HepG2 (cell line): ENCODE measurements at regions not wholly inside any gene's neighbourhood (a gene's known extent, or its start where the extent isn't known, plus 50 kb on each side); places are given as distances from the start of the nearest gene placed in this dataset.

Experiments
- ATAC-seq: fragments of 200-7000 bp; cut with Tn5 transposase; 3 replicates; pipeline ENCODE4 v1.9.1; 2020; ENCODE audit warnings: mild to moderate bottlenecking, moderate library complexity
- BruUV-seq: library from RNA; stranded (reverse); fragments of 400-500 nt; replicated peaks from 2 replicates; lab custom pipeline; 2021; lab: Mats Ljungman, UMichigan
- CTCF ChIA-PET: fragments of 300-600 bp; formaldehyde crosslinking; extraction: SDS; loops from one replicate; lab custom pipeline; 2021; ENCODE audit warnings: low total read pairs, inconsistent platforms, low intra/inter-chr PET ratio; lab: Yijun Ruan, JAX
- POLR2A ChIA-PET: fragments of 350-600 bp; sonication (Branson Sonifier 250); formaldehyde crosslinking; loops from one replicate; lab custom pipeline; 2020; ENCODE audit warnings: antibody characterized with exemption, inconsistent platforms; lab: Yijun Ruan, JAX
- DNase-seq: peaks from one replicate; pipeline ENCODE4 v3.0.0-alpha.2; 2015; ENCODE audit warnings: low spot score
- FAIRE-seq: peaks from 3 replicates; lab custom pipeline; 2011; peaks lifted over from hg19 to GRCh38; lab: Jason Lieb, UNC
- H2AFZ ChIP-seq: one replicate; pipeline ENCODE4 v1.6.1; 2011; ENCODE audit warnings: low read length, inconsistent platforms
- H3K27ac ChIP-seq: fragments of 300-600 bp; 3 replicates; pipeline ENCODE4 v1.8.0; 2011; ENCODE audit warnings: mixed run types, mild to moderate bottlenecking, mixed read lengths, low read length, inconsistent platforms; ENCODE audit not compliant: insufficient read depth; ENCODE audit errors: extremely low read length
- H3K27me3 ChIP-seq, 2 experiments: fragments of 200-600 bp in 1 of 2; 2 replicates in 1 of 2; 3 replicates in 1 of 2; pipeline versions ENCODE4 v1.6.0 to v1.8.0; 2011; ENCODE audit warnings: low read length in 2 of 2, mild to moderate bottlenecking in 2 of 2, moderate library complexity in 2 of 2, inconsistent platforms in 1 of 2; ENCODE audit not compliant: insufficient read depth in 2 of 2, control insufficient read depth in 1 of 2
- H3K36me3 ChIP-seq, 2 experiments: fragments of 200-600 bp in 1 of 2; replicated peaks in 1 of 2; 2 replicates in 1 of 2; 3 replicates in 1 of 2; pipeline versions ENCODE4 v1.5.1 to v1.8.0; 2011; ENCODE audit warnings: low read length in 2 of 2, inconsistent platforms in 1 of 2; ENCODE audit not compliant: insufficient read depth in 2 of 2, control insufficient read depth in 1 of 2
- H3K4me1 ChIP-seq: 2 replicates; pipeline ENCODE4 v1.5.1; 2012; ENCODE audit warnings: low read length, inconsistent platforms; ENCODE audit not compliant: insufficient read depth
- H3K4me2 ChIP-seq: 2 replicates; pipeline ENCODE4 v1.6.0; 2011; ENCODE audit warnings: low read depth, low read length, inconsistent platforms
- H3K4me3 ChIP-seq, 3 experiments: fragments of 200-600 bp in 1 of 3; sonication (generic), shearing (Covaris generic) in 1 of 3; replicated peaks in 1 of 3; 2 replicates each; pipeline ENCODE4 v1.5.1; 2011 to 2016; ENCODE audit warnings: low read length in 3 of 3, inconsistent platforms in 2 of 3, low read depth in 2 of 3, mild to moderate bottlenecking in 2 of 3, control low read depth in 1 of 3, mixed read lengths in 1 of 3; ENCODE audit not compliant: insufficient read depth in 1 of 3
- H3K79me2 ChIP-seq: one replicate; pipeline ENCODE4 v1.6.1; 2011; ENCODE audit warnings: low read length, inconsistent platforms; ENCODE audit not compliant: insufficient read depth
- H3K9ac ChIP-seq: 2 replicates; pipeline ENCODE4 v1.6.0; 2011; ENCODE audit warnings: mild to moderate bottlenecking, low read depth, low read length, inconsistent platforms; ENCODE audit not compliant: insufficient read depth
- H3K9me3 ChIP-seq: 2 replicates; pipeline ENCODE4 v1.5.1; 2012; ENCODE audit warnings: mild to moderate bottlenecking, low read length
- H4K20me1 ChIP-seq: 2 replicates; pipeline ENCODE4 v1.6.0; 2011; ENCODE audit warnings: inconsistent platforms, mild to moderate bottlenecking, low read length, moderate library complexity; ENCODE audit not compliant: insufficient read depth
- CHD2 ChIP-seq: IDR thresholded peaks from 2 replicates; pipeline ENCODE4 v1.6.1; 2011; ENCODE audit warnings: low read depth, low read length, improper control_type of control experiment
- KLF12 ChIP-seq: sonication (generic); formaldehyde crosslinking; IDR thresholded peaks from 2 replicates; pipeline ENCODE4 v1.4.0; 2020; ENCODE audit warnings: missing genetic modification reagents, borderline replicate concordance
- MAF1 ChIP-seq: sonication (generic); formaldehyde crosslinking; IDR thresholded peaks from 2 replicates; pipeline ENCODE4 v1.5.0; 2020; ENCODE audit warnings: missing genetic modification reagents, borderline replicate concordance
- MAFF ChIP-seq: IDR thresholded peaks from 2 replicates; pipeline ENCODE4 v1.6.1; 2011; ENCODE audit warnings: low read depth, low read length, improper control_type of control experiment
- MAFK ChIP-seq, 2 experiments: IDR thresholded peaks in 1 of 2; conservative IDR thresholded peaks in 1 of 2; 2 replicates each; pipeline ENCODE4 v1.6.1; 2011; ENCODE audit warnings: improper control_type of control experiment in 2 of 2, low read length in 2 of 2
- RAD51 ChIP-seq: fragments of 450-650 bp; IDR thresholded peaks from 2 replicates; pipeline ENCODE4 v1.6.1; 2016; ENCODE audit warnings: borderline replicate concordance
- RFX5 ChIP-seq: IDR thresholded peaks from 2 replicates; pipeline ENCODE4 v1.6.1; 2011; ENCODE audit warnings: low read depth, low read length, improper control_type of control experiment
- SIX4 ChIP-seq: sonication (generic); formaldehyde crosslinking; IDR thresholded peaks from 2 replicates; pipeline ENCODE4 v1.4.0; 2020; ENCODE audit warnings: missing genetic modification reagents
- TP53 ChIP-seq: sonication (generic); formaldehyde crosslinking; conservative IDR thresholded peaks from 2 replicates; pipeline ENCODE4 v1.4.0; 2020; ENCODE audit warnings: missing genetic modification reagents
- ZNF746 ChIP-seq: sonication (generic); formaldehyde crosslinking; IDR thresholded peaks from 2 replicates; pipeline ENCODE4 v1.8.0; 2022; ENCODE audit warnings: mild to moderate bottlenecking, missing genetic modification reagents
- WGBS: methylation state at CpG from one replicate; pipeline ENCODE4 v1.1.6; 2017; ENCODE audit warnings: low lambda C conversion rate; 5-methylcytosine and 5-hydroxymethylcytosine counted together
- in situ Hi-C: cut with HindIII; loops from 2 replicates; pipeline ENCODE4 v1.10.0; 2017; ENCODE audit warnings: low pct_unique_long_range_greater_than_20kb; ENCODE audit not compliant: extremely low pct_ligation_motif_present
- intact Hi-C: fragments of 100-400 bp; cut with micrococcal nuclease; formaldehyde crosslinking; loops from one replicate; pipeline ENCODE4 v1.10.0; 2022; ENCODE audit not compliant: unreplicated experiment
- TF ChIP-seq, protein P1 (sequence below): sonication (generic); formaldehyde crosslinking; IDR thresholded peaks from 2 replicates; pipeline ENCODE4 v1.4.0; 2020; ENCODE audit warnings: mild to moderate bottlenecking, missing genetic modification reagents, borderline replicate concordance

DNA sequence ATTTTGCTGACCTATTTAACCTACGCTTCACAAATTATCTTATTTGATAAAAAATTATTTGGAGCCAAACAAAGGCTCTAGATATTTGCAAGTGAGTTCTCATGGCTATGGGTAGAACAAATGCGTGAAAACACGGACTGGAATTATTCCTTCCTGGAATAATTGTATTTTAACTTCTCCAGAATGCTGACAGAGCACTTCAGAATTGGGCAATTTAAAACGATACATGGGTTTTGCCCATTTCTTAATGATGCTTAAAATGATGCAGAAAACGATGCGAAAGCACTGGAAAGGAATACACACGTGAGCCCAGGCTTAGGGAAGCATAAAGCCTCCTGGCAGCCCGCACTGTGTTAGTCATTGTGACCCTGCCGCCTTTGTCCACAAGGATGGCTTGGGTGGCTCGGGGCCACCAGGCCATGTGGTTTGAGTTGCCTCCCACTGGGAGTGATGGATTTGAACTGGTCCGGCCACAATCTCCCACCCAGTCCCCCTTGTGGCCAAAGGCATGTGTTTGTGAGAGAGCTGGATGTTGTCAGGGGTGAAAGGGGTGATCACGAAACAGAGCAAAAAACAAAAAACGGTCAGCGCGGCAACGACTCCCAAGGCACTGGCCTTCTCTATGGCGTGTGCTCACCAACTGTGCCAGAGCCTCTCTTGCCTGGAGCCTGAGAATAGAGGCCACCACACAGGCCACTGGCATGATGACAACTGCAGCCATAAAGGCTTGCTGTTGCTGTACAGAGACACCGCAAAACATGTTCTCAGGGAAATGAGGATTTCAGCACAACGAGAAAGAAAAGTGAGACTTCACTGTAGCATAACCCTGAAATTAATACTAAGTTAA, 234.2 kb upstream of the ADAMTS16 start:
- POLR2A ChIA-PET, result no interaction called here
- TF ChIP-seq SIX4 (no peak), MAFK (conservative IDR thresholded peaks at IDR 0.05 in 1 of 2, IDR thresholded peaks at IDR 0.05 in 1 of 2; ENCODE audit: low read length in 2 of 2) (peak; percentile 33 to 55; a peak in 2 of 4 replicates), MAFF (0 out of 2 replicates have a peak, but pooled peaks have one; percentile 30)
- TF ChIP-seq, all 625 proteins: peak for 2
- FAIRE-seq (no peak), ATAC-seq (peak; percentile 71), DNase-seq (peak; percentile 2)
- no peak overlapping the region for H3K4me2 ChIP-seq
- no peaks in the 10 kb centered on the region for H3K36me3 ChIP-seq
- intact Hi-C loops (no loop called here), in situ Hi-C loops (no loop called here)
- H3K4me3 ChIP-seq, result no peak overlapping the region
- no peaks in the 10 kb centered on the region for H4K20me1 ChIP-seq
- H3K27me3 ChIP-seq, result peaks cover 0 to 8% of the 10 kb centered on the region in 2 experiments; a peak in 2 of 5 replicates
- no peak overlapping the region for H3K27ac ChIP-seq
- BruUV-seq, result no TSS peak
- no peaks in the 10 kb centered on the region for H3K79me2 ChIP-seq
- H3K9me3 ChIP-seq, result no peaks in the 10 kb centered on the region
- CTCF ChIA-PET, result no interaction called here
- H3K9ac ChIP-seq, result no peak overlapping the region
- no peaks in the 10 kb centered on the region for H3K4me1 ChIP-seq
- H2AFZ ChIP-seq, result no peak overlapping the region
- 28% methylated on average over 17 of the region's 19 CpGs for WGBS

DNA sequence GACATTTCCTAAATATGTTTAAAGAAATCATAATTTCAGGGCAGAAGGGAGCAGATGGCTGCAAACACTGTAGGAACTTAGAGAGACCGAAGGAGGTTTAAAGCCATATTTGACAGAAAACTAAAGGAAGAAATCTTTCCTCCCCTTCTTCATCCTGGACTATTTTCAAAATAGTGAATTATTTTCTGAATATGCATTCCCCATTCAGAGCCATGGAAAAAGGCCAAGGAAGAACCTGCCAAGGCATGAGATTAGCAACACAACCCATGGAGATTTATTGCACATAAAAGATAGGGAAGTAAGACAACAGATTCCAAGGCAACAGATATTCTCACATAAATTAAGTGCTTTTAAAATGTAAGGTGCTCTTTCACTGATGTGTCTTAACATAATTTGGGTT, 233.3 kb upstream of the ADAMTS16 start:
- Histone ChIP-seq H3K4me1 (no peaks in the 10 kb centered on the region), H3K4me3 (no peak overlapping the region), H3K4me2 (no peak overlapping the region), H4K20me1 (no peaks in the 10 kb centered on the region), H3K27me3 (peaks cover 0 to 3% of the 10 kb centered on the region in 2 experiments; a peak in 2 of 5 replicates), H2AFZ (no peak overlapping the region), H3K27ac (no peak overlapping the region), H3K9ac (no peak overlapping the region), H3K9me3 (no peaks in the 10 kb centered on the region), H3K79me2 (no peaks in the 10 kb centered on the region), H3K36me3 (no peaks in the 10 kb centered on the region)
- no peak for TF ChIP-seq RFX5
- no peak for TF ChIP-seq MAF1
- no peak for TF ChIP-seq RAD51
- no peak for TF ChIP-seq ZNF746
- TF ChIP-seq TP53 (CRISPR knock-in tag), result no peak
- TF ChIP-seq CHD2, result no peak
- TF ChIP-seq, protein P1, sequence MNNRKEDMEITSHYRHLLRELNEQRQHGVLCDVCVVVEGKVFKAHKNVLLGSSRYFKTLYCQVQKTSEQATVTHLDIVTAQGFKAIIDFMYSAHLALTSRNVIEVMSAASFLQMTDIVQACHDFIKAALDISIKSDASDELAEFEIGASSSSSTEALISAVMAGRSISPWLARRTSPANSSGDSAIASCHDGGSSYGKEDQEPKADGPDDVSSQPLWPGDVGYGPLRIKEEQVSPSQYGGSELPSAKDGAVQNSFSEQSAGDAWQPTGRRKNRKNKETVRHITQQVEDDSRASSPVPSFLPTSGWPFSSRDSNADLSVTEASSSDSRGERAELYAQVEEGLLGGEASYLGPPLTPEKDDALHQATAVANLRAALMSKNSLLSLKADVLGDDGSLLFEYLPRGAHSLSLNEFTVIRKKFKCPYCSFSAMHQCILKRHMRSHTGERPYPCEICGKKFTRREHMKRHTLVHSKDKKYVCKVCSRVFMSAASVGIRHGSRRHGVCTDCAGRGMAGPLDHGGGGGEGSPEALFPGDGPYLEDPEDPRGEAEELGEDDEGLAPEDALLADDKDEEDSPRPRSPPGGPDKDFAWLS (CRISPR knock-in tag), result no peak
- TF ChIP-seq KLF12, result no peak
- in situ Hi-C loops, result no loop called here
- ATAC-seq (no peak), DNase-seq (no peak), FAIRE-seq (no peak)
- intact Hi-C loops, result no loop called here
- WGBS, result 0% methylated on average over 1 of the region's 1 CpG
- no TSS peak for BruUV-seq
- CTCF ChIA-PET, result no interaction called here
- POLR2A ChIA-PET, result no interaction called here
